Neural progenitor cell (in vitro differentiated cells): ENCODE measurements at regions not wholly inside any gene's neighbourhood (a gene's known extent, or its start where the extent isn't known, plus 50 kb on each side); places are given as distances from the start of the nearest gene placed in this dataset.
A peak's percentile ranks its signal among the peaks of the same experiment; 100 is the strongest.

ENCODE experiments used
- DNase-seq: peaks from one replicate; pipeline ENCODE4 v3.0.0-alpha.2; 2016; ENCODE audit warnings: low spot score
- H2AFZ ChIP-seq: fragments of 200-600 bp; sonication (generic); replicated peaks from 2 replicates; pipeline ENCODE4 v1.6.1; 2016; ENCODE audit warnings: antibody characterized with exemption
- H3F3A ChIP-seq: fragments of 200-600 bp; sonication (generic); 2 replicates; pipeline ENCODE4 v1.6.1; 2016; ENCODE audit warnings: antibody characterized with exemption, low read depth
- H3K27ac ChIP-seq: fragments of 200-600 bp; sonication (generic); 2 replicates; pipeline ENCODE4 v1.5.1; 2016; ENCODE audit warnings: mild to moderate bottlenecking
- H3K27me3 ChIP-seq: fragments of 200-600 bp; sonication (generic); 2 replicates; pipeline ENCODE4 v1.6.1; 2016; ENCODE audit warnings: mild to moderate bottlenecking, moderate library complexity
- H3K36me3 ChIP-seq: fragments of 200-600 bp; sonication (generic); 2 replicates; pipeline ENCODE4 v1.5.1; 2016
- H3K4me1 ChIP-seq: fragments of 200-600 bp; sonication (generic); 2 replicates; pipeline ENCODE4 v1.6.1; 2016; ENCODE audit warnings: mixed run types
- H3K4me2 ChIP-seq: fragments of 200-600 bp; sonication (generic); 2 replicates; pipeline ENCODE4 v1.6.1; 2016
- H3K4me3 ChIP-seq: fragments of 200-600 bp; sonication (generic); 2 replicates; pipeline ENCODE4 v1.5.1; 2016
- H3K79me2 ChIP-seq: fragments of 200-600 bp; sonication (generic); 2 replicates; pipeline ENCODE4 v1.6.1; 2016; ENCODE audit warnings: low read depth
- H3K9ac ChIP-seq: fragments of 200-600 bp; sonication (generic); 2 replicates; pipeline ENCODE4 v1.6.1; 2016
- H3K9me3 ChIP-seq: fragments of 200-600 bp; sonication (generic); 2 replicates; pipeline ENCODE4 v1.5.1; 2016; ENCODE audit warnings: low read depth
- H4K20me1 ChIP-seq: fragments of 200-600 bp; sonication (generic); 2 replicates; pipeline ENCODE4 v1.6.1; 2016; ENCODE audit warnings: low read depth
- H3K27ac Mint-ChIP-seq: 3 replicates; pipeline ENCODE4 v1.8.0; 2021; ENCODE audit warnings: mixed read lengths
- H3K27me3 Mint-ChIP-seq: 2 replicates; pipeline ENCODE4 v1.8.0; 2022; ENCODE audit warnings: low read depth, mild to moderate bottlenecking, inconsistent platforms, moderate library complexity, mixed read lengths; ENCODE audit not compliant: insufficient read depth
- H3K36me3 Mint-ChIP-seq: 3 replicates; pipeline ENCODE4 v1.8.0; 2021; ENCODE audit warnings: mixed read lengths
- H3K4me1 Mint-ChIP-seq: 3 replicates; pipeline ENCODE4 v1.8.0; 2021; ENCODE audit warnings: mixed read lengths
- H3K4me3 Mint-ChIP-seq: 3 replicates; pipeline ENCODE4 v1.8.0; 2021; ENCODE audit warnings: mild to moderate bottlenecking, moderate library complexity, mixed read lengths
- H3K9me3 Mint-ChIP-seq: 3 replicates; pipeline ENCODE4 v1.8.0; 2020; ENCODE audit warnings: mixed read lengths
- CTCF ChIP-seq: fragments of 200-600 bp; sonication (generic); IDR thresholded peaks from 2 replicates; pipeline ENCODE4 v1.5.1; 2017; ENCODE audit warnings: antibody characterized with exemption, mild to moderate bottlenecking
- EZH2 ChIP-seq: fragments of 200-600 bp; sonication (generic); IDR thresholded peaks from 2 replicates; pipeline ENCODE4 v1.6.1; 2017; ENCODE audit warnings: antibody characterized with exemption, mild to moderate bottlenecking, moderate library complexity
- EZH2phosphoT487 ChIP-seq: fragments of 200-600 bp; sonication (generic); IDR thresholded peaks from 2 replicates; pipeline ENCODE4 v1.6.1; 2017; ENCODE audit warnings: antibody characterized with exemption

DNA sequence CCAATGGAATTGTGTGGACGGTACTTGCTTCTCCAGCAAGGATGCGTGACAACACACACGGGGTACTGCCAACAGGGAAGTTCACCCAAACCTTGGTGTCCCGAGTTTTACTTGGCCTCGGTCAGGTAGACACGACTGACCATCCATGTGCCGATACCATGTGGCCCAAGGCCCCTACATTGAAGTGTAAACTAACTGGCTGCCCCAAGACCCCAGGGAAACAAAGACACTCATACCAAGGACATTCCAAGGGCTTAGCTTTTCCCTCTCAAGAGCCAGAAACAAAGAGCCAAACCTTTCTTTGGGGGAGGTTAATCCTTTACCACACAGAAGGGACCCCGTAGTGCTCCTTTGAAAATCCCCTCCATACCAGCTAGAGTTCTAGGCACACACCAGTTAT lies 215.9 kb upstream of the TNRC6C start:
- Histone ChIP-seq H3F3A (peaks cover 42% of the 10 kb centered on the region), H3K9me3 (no peaks in the 10 kb centered on the region), H4K20me1 (no peaks in the 10 kb centered on the region), H3K36me3 (no peaks in the 10 kb centered on the region), H3K4me1 (peaks cover 64% of the 10 kb centered on the region), H3K4me2 (peak overlapping the region; percentile 53), H3K27me3 (no peaks in the 10 kb centered on the region), H3K9ac (no peak overlapping the region), H3K4me3 (no peak overlapping the region), H3K27ac (no peak overlapping the region), H2AFZ (no peak overlapping the region), H3K79me2 (no peaks in the 10 kb centered on the region)
- H3K27me3 Mint-ChIP-seq = peaks cover 36% of the 10 kb centered on the region
- H3K4me3 Mint-ChIP-seq = no peak overlapping the region
- H3K36me3 Mint-ChIP-seq = peaks cover 7% of the 10 kb centered on the region
- peaks cover 33% of the 10 kb centered on the region for H3K9me3 Mint-ChIP-seq
- H3K27ac Mint-ChIP-seq = peak overlapping the region; percentile 81
- TF ChIP-seq EZH2 (no peak), EZH2phosphoT487 (peak; percentile 40)
- peaks cover 65% of the 10 kb centered on the region for H3K4me1 Mint-ChIP-seq
- DNase-seq = peak; percentile 95

DNA sequence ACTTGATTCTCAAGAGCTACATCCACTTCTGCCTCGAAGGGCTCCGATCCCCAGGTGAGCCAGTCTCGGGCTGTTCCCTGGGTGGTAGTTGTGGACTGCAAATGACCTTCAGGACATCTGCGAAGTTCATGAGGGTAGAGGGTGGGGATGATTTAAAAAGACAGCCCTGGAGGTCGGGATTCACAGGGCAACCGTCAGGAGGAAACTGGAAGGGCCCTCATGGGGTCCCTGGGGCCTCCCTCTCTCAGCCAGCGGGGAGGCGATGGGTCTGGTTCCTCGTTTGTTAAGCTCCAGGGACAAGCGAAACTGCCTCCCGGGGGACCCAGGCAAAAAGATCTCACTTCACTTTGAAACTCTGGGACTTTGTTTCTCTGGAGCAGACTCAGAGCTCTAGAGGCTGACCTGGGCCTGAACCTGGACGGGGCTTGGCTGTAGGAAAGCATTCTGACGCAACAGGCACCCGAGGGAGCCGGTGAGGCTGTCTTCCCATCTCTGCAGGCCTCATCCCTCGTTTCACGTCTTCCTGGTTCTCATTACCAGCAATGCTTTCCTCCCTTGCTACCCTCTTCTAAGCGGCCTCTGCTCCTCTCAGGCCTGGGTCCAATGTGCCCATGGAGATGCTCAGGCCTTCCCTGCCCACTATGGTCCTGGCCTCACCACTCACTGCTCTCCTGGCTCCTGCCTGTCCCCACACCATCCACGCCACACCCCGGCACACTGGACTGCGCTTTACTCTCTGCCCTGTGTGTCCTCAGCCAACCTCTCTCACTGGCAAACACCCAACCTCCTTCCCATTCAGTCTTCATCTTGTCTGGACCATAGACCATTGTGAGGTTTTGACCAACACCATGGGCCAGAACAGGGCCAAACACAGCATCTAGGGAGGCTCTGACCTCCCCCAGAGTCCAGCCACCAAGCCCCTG lies 214.2 kb upstream of the TNRC6C start:
- no peak overlapping the region for H3K4me2 ChIP-seq
- H2AFZ ChIP-seq = no peak overlapping the region
- H3K9me3 Mint-ChIP-seq = peaks cover 31% of the 10 kb centered on the region
- H3K9me3 ChIP-seq = no peaks in the 10 kb centered on the region
- no peak overlapping the region for H3K4me3 ChIP-seq
- H3K4me3 Mint-ChIP-seq = peak overlapping the region; percentile 10
- peaks cover 60% of the 10 kb centered on the region for H3K4me1 Mint-ChIP-seq
- peaks cover 36% of the 10 kb centered on the region for H3K27me3 Mint-ChIP-seq
- H3K27ac Mint-ChIP-seq = peak overlapping the region; percentile 94
- H3F3A ChIP-seq = peaks cover 39% of the 10 kb centered on the region
- peaks cover 64% of the 10 kb centered on the region for H3K4me1 ChIP-seq
- H3K9ac ChIP-seq = no peak overlapping the region
- DNase-seq = no peak
- TF ChIP-seq CTCF (no peak), EZH2phosphoT487 (no peak), EZH2 (no peak)
- H4K20me1 ChIP-seq = no peaks in the 10 kb centered on the region
- no peaks in the 10 kb centered on the region for H3K27me3 ChIP-seq
- no peak overlapping the region for H3K27ac ChIP-seq
- H3K36me3 Mint-ChIP-seq = peaks cover 5% of the 10 kb centered on the region
- no peaks in the 10 kb centered on the region for H3K36me3 ChIP-seq
- no peaks in the 10 kb centered on the region for H3K79me2 ChIP-seq

DNA sequence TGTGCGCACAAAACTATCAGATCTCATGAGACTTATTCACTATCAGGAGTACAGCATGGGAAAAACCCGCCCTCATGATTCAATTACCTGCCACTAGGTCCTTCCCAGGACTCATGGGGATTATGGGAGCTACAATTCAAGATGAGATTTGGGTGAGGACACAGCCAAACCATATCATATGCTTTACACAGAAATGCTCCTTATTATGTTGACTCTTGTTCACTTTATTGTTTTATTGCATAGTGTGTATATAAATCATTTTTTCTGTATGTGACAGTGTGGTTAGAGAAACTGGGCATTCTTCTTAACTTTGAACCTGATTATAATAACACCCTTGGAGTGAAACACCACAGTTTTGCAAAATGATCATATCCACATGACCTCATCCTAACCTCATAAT lies 212.8 kb upstream of the TNRC6C start:
- no peak overlapping the region for H3K27ac ChIP-seq

More for the DNA sequence above, 212.8 kb upstream of the TNRC6C start:
- Histone ChIP-seq H3K4me1 (peaks cover 74% of the 10 kb centered on the region), H3K27me3 (no peaks in the 10 kb centered on the region), H3K9me3 (no peaks in the 10 kb centered on the region), H3K36me3 (no peaks in the 10 kb centered on the region), H3K4me3 (no peak overlapping the region), H3K4me2 (no peak overlapping the region), H4K20me1 (no peaks in the 10 kb centered on the region), H3F3A (peaks cover 45% of the 10 kb centered on the region), H2AFZ (no peak overlapping the region), H3K79me2 (no peaks in the 10 kb centered on the region), H3K9ac (no peak overlapping the region)
- TF ChIP-seq EZH2phosphoT487 = no peak
- no peak for TF ChIP-seq CTCF
- no peak for TF ChIP-seq EZH2
- peaks cover 5% of the 10 kb centered on the region for H3K36me3 Mint-ChIP-seq
- peak overlapping the region; percentile 65 for H3K27ac Mint-ChIP-seq
- peaks cover 62% of the 10 kb centered on the region for H3K4me1 Mint-ChIP-seq
- peak overlapping the region; percentile 58 for H3K4me3 Mint-ChIP-seq
- peaks cover 23% of the 10 kb centered on the region for H3K9me3 Mint-ChIP-seq
- DNase-seq = no peak
- H3K27me3 Mint-ChIP-seq = peaks cover 32% of the 10 kb centered on the region
